ENCODE measurements at regions not wholly inside any gene's neighbourhood (a gene's known extent, or its start where the extent isn't known, plus 50 kb on each side); places are given as distances from the start of the nearest gene placed in this dataset.

GRCh38 chr2:198809976-198810375 lies 647.8 kb downstream of the SATB2 start:
- DNase-seq = no peak
- intact Hi-C loops (cut with DNase I) = no loop called here
- Histone ChIP-seq H3K4me3 (no peak overlapping the region), H3K9me3 (no peaks in the 10 kb centered on the region), H3K27ac (no peak overlapping the region), H3K36me3 (no peaks in the 10 kb centered on the region), H3K27me3 (no peaks in the 10 kb centered on the region), H3K4me1 (no peaks in the 10 kb centered on the region)
- WGBS, 2 donors = 87 to 90% methylated on average over 3 of the region's 3 CpGs
- TF ChIP-seq POLR2A (IDR thresholded peaks at IDR 0.05) (no peak), POLR2AphosphoS5 (IDR thresholded peaks at IDR 0.05) (no peak), EP300 (IDR thresholded peaks at IDR 0.05) (no peak), CTCF (IDR thresholded peaks at IDR 0.05) (no peak)

GRCh38 chr2:198807131-198807530 lies 650.6 kb downstream of the SATB2 start:
- WGBS, 2 donors = 83 to 92% methylated on average over 2 of the region's 2 CpGs
- no peak for DNase-seq
- no peaks in the 10 kb centered on the region for H3K36me3 ChIP-seq
- H3K4me1 ChIP-seq = no peaks in the 10 kb centered on the region
- no peaks in the 10 kb centered on the region for H3K27me3 ChIP-seq
- no peak overlapping the region for H3K4me3 ChIP-seq
- intact Hi-C loops (cut with DNase I) = no loop called here
- H3K27ac ChIP-seq = no peak overlapping the region
- no peaks in the 10 kb centered on the region for H3K9me3 ChIP-seq
- TF ChIP-seq EP300 (IDR thresholded peaks at IDR 0.05) = no peak
- no peak for TF ChIP-seq CTCF (IDR thresholded peaks at IDR 0.05)
- TF ChIP-seq POLR2A (IDR thresholded peaks at IDR 0.05) = no peak

- WGBS, 2 donors = 18 to 76% methylated on average over 2 of the region's 2 CpGs
- intact Hi-C loops (cut with DNase I) = no loop called here
- Histone ChIP-seq H3K9me3 (no peaks in the 10 kb centered on the region), H3K27me3 (no peaks in the 10 kb centered on the region), H3K36me3 (no peaks in the 10 kb centered on the region), H3K4me3 (no peak overlapping the region), H3K27ac (no peak overlapping the region), H3K4me1 (no peaks in the 10 kb centered on the region)
- no peak for TF ChIP-seq POLR2AphosphoS5 (IDR thresholded peaks at IDR 0.05)
- no peak for TF ChIP-seq CTCF (IDR thresholded peaks at IDR 0.05)
- TF ChIP-seq EP300 (IDR thresholded peaks at IDR 0.05) = no peak
- TF ChIP-seq POLR2A (IDR thresholded peaks at IDR 0.05) = no peak
- DNase-seq = no peak
Measured at GRCh38 chr2:198795419-198795818, 662.3 kb downstream of the SATB2 start.

- Histone ChIP-seq H3K27me3 (no peaks in the 10 kb centered on the region), H3K4me3 (no peak overlapping the region), H3K36me3 (no peaks in the 10 kb centered on the region), H3K4me1 (no peaks in the 10 kb centered on the region), H3K27ac (no peak overlapping the region), H3K9me3 (no peaks in the 10 kb centered on the region)
- TF ChIP-seq POLR2AphosphoS5 (IDR thresholded peaks at IDR 0.05) = no peak
- TF ChIP-seq EP300 (IDR thresholded peaks at IDR 0.05) = no peak
- no peak for TF ChIP-seq POLR2A (IDR thresholded peaks at IDR 0.05)
- no peak for TF ChIP-seq CTCF (IDR thresholded peaks at IDR 0.05)
- WGBS, 2 donors = 0% methylated on average over 1 of the region's 1 CpG
- DNase-seq = no peak
- intact Hi-C loops (cut with DNase I) = no loop called here
Measured at GRCh38 chr2:198791623-198792022, 666.1 kb downstream of the SATB2 start.

- DNase-seq = no peak
- Histone ChIP-seq H3K27me3 (no peaks in the 10 kb centered on the region), H3K4me1 (no peaks in the 10 kb centered on the region), H3K36me3 (no peaks in the 10 kb centered on the region), H3K4me3 (no peak overlapping the region), H3K9me3 (no peaks in the 10 kb centered on the region), H3K27ac (no peak overlapping the region)
- intact Hi-C loops (cut with DNase I) = no loop called here
- TF ChIP-seq POLR2AphosphoS5 (IDR thresholded peaks at IDR 0.05) = no peak
- TF ChIP-seq EP300 (IDR thresholded peaks at IDR 0.05) = no peak
- no peak for TF ChIP-seq CTCF (IDR thresholded peaks at IDR 0.05)
- TF ChIP-seq POLR2A (IDR thresholded peaks at IDR 0.05) = no peak
- WGBS, 2 donors = 41 to 80% methylated on average over 2 of the region's 2 CpGs
Measured at GRCh38 chr2:198788676-198789075, 669.1 kb downstream of the SATB2 start.

Measured in sigmoid colon (tissue), 6 donors.